A549 (cell line): ENCODE measurements at regions not wholly inside any gene's neighbourhood (a gene's known extent, or its start where the extent isn't known, plus 50 kb on each side); places are given as distances from the start of the nearest gene placed in this dataset.

ENCODE experiments used
- ATAC-seq, 2 experiments: fragments of 200-7000 bp in 1 of 2; fragments of >200 bp in 1 of 2; cut with Nextera tagmentation in 1 of 2; cut with Tn5 transposase in 1 of 2; 3 replicates each; pipeline versions ENCODE4 v1.8.0 to v1.9.1; 2018 to 2020; ENCODE audit warnings: mild to moderate bottlenecking in 1 of 2, moderate library complexity in 1 of 2
- CTCF ChIA-PET: fragments of 300-600 bp; sonication (Branson Sonifier 250); formaldehyde crosslinking; extraction: SDS; loops from one replicate; lab custom pipeline; 2021; ENCODE audit warnings: antibody characterized with exemption, inconsistent platforms; lab: Yijun Ruan, JAX
- POLR2A ChIA-PET: fragments of 350-600 bp; formaldehyde crosslinking; extraction: SDS; loops from one replicate; lab custom pipeline; 2021; ENCODE audit warnings: antibody characterized with exemption, inconsistent platforms; lab: Yijun Ruan, JAX
- DNase-seq, 2 experiments: peaks; one replicate each; pipeline versions ENCODE4 v3.0.0 to v3.0.0-alpha.2; 2011 to 2016; ENCODE audit warnings: low read depth in 1 of 2, low spot score in 1 of 2
- FAIRE-seq: peaks from 2 replicates; lab custom pipeline; 2011; peaks lifted over from hg19 to GRCh38; lab: Jason Lieb, UNC
- H3K27ac ChIP-seq, 2 experiments: fragments of >200 bp; sonication (Bioruptor Twin); formaldehyde crosslinking; 3 replicates each; pipeline ENCODE4 v1.5.1; 2016 to 2017
- H3K4me1 ChIP-seq: fragments of >200 bp; sonication (Bioruptor Twin); formaldehyde crosslinking; 3 replicates; pipeline ENCODE4 v1.6.1; 2016
- H3K4me2 ChIP-seq: fragments of >200 bp; sonication (Bioruptor Twin); formaldehyde crosslinking; 3 replicates; pipeline ENCODE4 v1.6.1; 2016
- H3K4me3 ChIP-seq: fragments of >200 bp; sonication (Bioruptor Twin); formaldehyde crosslinking; 3 replicates; pipeline ENCODE4 v1.5.1; 2016
- H3K9me3 ChIP-seq: fragments of >200 bp; sonication (Bioruptor Twin); formaldehyde crosslinking; 3 replicates; pipeline ENCODE4 v1.6.1; 2016
- BCL3 ChIP-seq: fragments of >200 bp; sonication (Bioruptor Twin); formaldehyde crosslinking; IDR thresholded peaks from 3 replicates; pipeline ENCODE4 v1.6.1; 2016
- BHLHE40 ChIP-seq: IDR thresholded peaks from 2 replicates; pipeline ENCODE4 v1.6.1; 2012; ENCODE audit warnings: low read depth, low read length, inconsistent platforms
- CBX8 ChIP-seq: fragments of 200-600 bp; sonication (generic); IDR thresholded peaks from 2 replicates; pipeline ENCODE4 v1.6.1; 2016
- CHD4 ChIP-seq: fragments of 200-600 bp; sonication (generic); IDR thresholded peaks from 2 replicates; pipeline ENCODE4 v1.6.1; 2016; ENCODE audit warnings: antibody characterized with exemption, mild to moderate bottlenecking, borderline replicate concordance
- EHF ChIP-seq: fragments of 250-450 bp; sonication (Bioruptor Pico); IDR thresholded peaks from 2 replicates; pipeline ENCODE4 v1.5.0; 2020; ENCODE audit warnings: mild to moderate bottlenecking
- FOSL2 ChIP-seq, 2 experiments: fragments of 450-650 bp in 1 of 2; fragments of >200 bp in 1 of 2; sonication (Bioruptor Twin) in 1 of 2; formaldehyde crosslinking; IDR thresholded peaks; 2 replicates each; pipeline versions ENCODE4 v1.5.0 to v1.6.1; 2016 to 2020; ENCODE audit warnings: mild to moderate bottlenecking in 1 of 2, moderate library complexity in 1 of 2
- HDAC2 ChIP-seq: fragments of 200-600 bp; sonication (generic); IDR thresholded peaks from 2 replicates; pipeline ENCODE4 v1.6.1; 2016
- HEYL ChIP-seq: fragments of 250-450 bp; sonication (Bioruptor Pico); IDR thresholded peaks from 2 replicates; pipeline ENCODE4 v1.8.0; 2021; ENCODE audit warnings: mild to moderate bottlenecking, moderate library complexity
- HOXA7 ChIP-seq: fragments of 250-450 bp; sonication (Bioruptor Pico); IDR thresholded peaks from 2 replicates; pipeline ENCODE4 v1.5.0; 2020; ENCODE audit warnings: mild to moderate bottlenecking, moderate library complexity
- HOXB5 ChIP-seq: fragments of 250-450 bp; sonication (Bioruptor Pico); IDR thresholded peaks from 2 replicates; pipeline ENCODE4 v1.5.0; 2020; ENCODE audit warnings: mild to moderate bottlenecking, moderate library complexity
- JUNB ChIP-seq: fragments of >200 bp; sonication (Bioruptor Twin); formaldehyde crosslinking; IDR thresholded peaks from 2 replicates; pipeline ENCODE4 v1.6.1; 2016
- KDM1A ChIP-seq: fragments of 200-600 bp; sonication (generic); IDR thresholded peaks from 2 replicates; pipeline ENCODE4 v1.6.1; 2016; ENCODE audit warnings: low read depth, mild to moderate bottlenecking
- KDM5A ChIP-seq: fragments of 200-600 bp; sonication (generic); IDR thresholded peaks from 2 replicates; pipeline ENCODE4 v1.6.1; 2016; ENCODE audit warnings: antibody characterized with exemption, mild to moderate bottlenecking
- NFE2L2 ChIP-seq: fragments of 150-350 bp; conservative IDR thresholded peaks from 2 replicates; pipeline ENCODE4 v1.6.1; 2014; ENCODE audit warnings: low read length
- NPAS2 ChIP-seq: fragments of 250-450 bp; sonication (Bioruptor Pico); IDR thresholded peaks from 2 replicates; pipeline ENCODE4 v1.8.0; 2022; ENCODE audit warnings: mild to moderate bottlenecking, moderate library complexity, borderline replicate concordance
- PHF8 ChIP-seq: fragments of 200-600 bp; sonication (generic); IDR thresholded peaks from 2 replicates; pipeline ENCODE4 v1.6.1; 2016; ENCODE audit warnings: low read depth, mild to moderate bottlenecking, antibody characterized with exemption, moderate library complexity, borderline replicate concordance
- POLR2A ChIP-seq: IDR thresholded peaks from 2 replicates; pipeline ENCODE4 v1.6.1; 2012; ENCODE audit warnings: mild to moderate bottlenecking, low read length
- POLR2AphosphoS2 ChIP-seq: conservative IDR thresholded peaks from 2 replicates; pipeline ENCODE4 v1.6.1; 2012; ENCODE audit warnings: low read length, improper control_type of control experiment, inconsistent platforms
- RAD21 ChIP-seq, 2 experiments: fragments of >200 bp in 1 of 2; sonication (Bioruptor Twin) in 1 of 2; formaldehyde crosslinking in 1 of 2; IDR thresholded peaks in 1 of 2; conservative IDR thresholded peaks in 1 of 2; 2 replicates in 1 of 2; 3 replicates in 1 of 2; pipeline ENCODE4 v1.6.1; 2012 to 2018; ENCODE audit warnings: inconsistent platforms in 1 of 2
- RARB ChIP-seq: fragments of 250-450 bp; sonication (Bioruptor Pico); IDR thresholded peaks from 2 replicates; pipeline ENCODE4 v1.8.0; 2021; ENCODE audit warnings: mild to moderate bottlenecking, moderate library complexity
- RCOR1 ChIP-seq: fragments of 150-350 bp; IDR thresholded peaks from 2 replicates; pipeline ENCODE4 v1.6.1; 2014; ENCODE audit warnings: antibody characterized with exemption, low read length, low read depth
- REST ChIP-seq: fragments of 200-600 bp; sonication (generic); IDR thresholded peaks from 2 replicates; pipeline ENCODE4 v1.6.1; 2016; ENCODE audit warnings: antibody characterized with exemption, mild to moderate bottlenecking, moderate library complexity
- RFX5 ChIP-seq: fragments of 450-650 bp; IDR thresholded peaks from 2 replicates; pipeline ENCODE4 v1.7.1; 2014; ENCODE audit warnings: antibody characterized with exemption, mild to moderate bottlenecking, moderate library complexity
- SMC3 ChIP-seq: fragments of >200 bp; sonication (Bioruptor Twin); formaldehyde crosslinking; IDR thresholded peaks from 3 replicates; pipeline ENCODE4 v1.6.1; 2018; ENCODE audit warnings: inconsistent platforms
- SREBF2 ChIP-seq: fragments of 450-650 bp; IDR thresholded peaks from 2 replicates; pipeline ENCODE4 v1.6.1; 2014; ENCODE audit warnings: mild to moderate bottlenecking, moderate library complexity
- TFCP2L1 ChIP-seq: fragments of 250-450 bp; sonication (Bioruptor Pico); IDR thresholded peaks from 2 replicates; pipeline ENCODE4 v1.5.0; 2021; ENCODE audit warnings: mild to moderate bottlenecking
- TP53 ChIP-seq: fragments of 250-450 bp; sonication (Bioruptor Pico); IDR thresholded peaks from 2 replicates; pipeline ENCODE4 v1.5.0; 2021; ENCODE audit warnings: mild to moderate bottlenecking, moderate library complexity
- USF2 ChIP-seq: fragments of 450-650 bp; IDR thresholded peaks from 2 replicates; pipeline ENCODE4 v1.6.1; 2014; ENCODE audit warnings: antibody characterized with exemption
- ZFP36 ChIP-seq: fragments of 450-650 bp; IDR thresholded peaks from 2 replicates; pipeline ENCODE4 v1.6.1; 2014; ENCODE audit warnings: borderline replicate concordance; ENCODE audit not compliant: partially characterized antibody
- ZSCAN20 ChIP-seq: fragments of 250-450 bp; sonication (Bioruptor Pico); IDR thresholded peaks from 2 replicates; pipeline ENCODE4 v1.8.0; 2022; ENCODE audit warnings: mild to moderate bottlenecking, moderate library complexity
- WGBS: methylation state at CpG from one replicate; pipeline ENCODE4 v1.1.6; 2017; ENCODE audit errors: missing lambda C conversion rate; 5-methylcytosine and 5-hydroxymethylcytosine counted together

- TF ChIP-seq KDM5A (no peak), SMC3 (no peak), KDM1A (no peak), USF2 (no peak), EHF (CRISPR knock-in tag) (no peak), TP53 (CRISPR knock-in tag) (no peak), HEYL (no peak), NFE2L2 (no peak), TFCP2L1 (CRISPR knock-in tag) (no peak), HOXA7 (CRISPR knock-in tag) (no peak)
Measured at GRCh38 chr2:128986026-128986715, 667.5 kb upstream of the HS6ST1 start (continued).

GRCh38 chr2:128986867-128987268 is 668.2 kb upstream of the HS6ST1 start:
- no peaks in the 10 kb centered on the region for H3K9me3 ChIP-seq
- no peak overlapping the region for H3K4me2 ChIP-seq
- POLR2A ChIA-PET = no interaction called here
- H3K4me3 ChIP-seq = no peak overlapping the region
- 0% methylated on average over 6 of the region's 9 CpGs for WGBS
- CTCF ChIA-PET = no interaction called here
- no peak for FAIRE-seq
- no peak overlapping the region for H3K27ac ChIP-seq
- no peak for ATAC-seq
- H3K4me1 ChIP-seq = no peaks in the 10 kb centered on the region
- DNase-seq = no peak
- TF ChIP-seq RARB (CRISPR knock-in tag) (no peak), ZSCAN20 (no peak), HOXB5 (CRISPR knock-in tag) (no peak), POLR2A (no peak), FOSL2 (IDR thresholded peaks at IDR 0.05) (no peak), FOSL2 (CRISPR knock-in tag; IDR thresholded peaks at IDR 0.05) (no peak), HOXA7 (CRISPR knock-in tag) (no peak), BHLHE40 (no peak), REST (no peak), CHD4 (no peak), POLR2AphosphoS2 (no peak), RFX5 (no peak)

GRCh38 chr2:128988326-128988725 is 669.7 kb upstream of the HS6ST1 start:
- WGBS = 33% methylated on average over 3 of the region's 3 CpGs
- no peak for FAIRE-seq

More at GRCh38 chr2:128988326-128988725, 669.7 kb upstream of the HS6ST1 start:
- Histone ChIP-seq H3K4me3 (no peak overlapping the region), H3K27ac (no peak overlapping the region), H3K4me1 (no peaks in the 10 kb centered on the region), H3K4me2 (no peak overlapping the region)
- ATAC-seq = no peak
- CTCF ChIA-PET = no interaction called here
- DNase-seq = no peak
- POLR2A ChIA-PET = no interaction called here
- no peak for TF ChIP-seq POLR2A
- no peak for TF ChIP-seq JUNB
- TF ChIP-seq ZFP36 = no peak
- TF ChIP-seq RCOR1 = no peak
- TF ChIP-seq PHF8 = no peak
- no peak for TF ChIP-seq HDAC2
- TF ChIP-seq HOXB5 (CRISPR knock-in tag) = no peak
- TF ChIP-seq BCL3 = no peak
- no peak for TF ChIP-seq SREBF2
- no peak for TF ChIP-seq USF2
- no peak for TF ChIP-seq NPAS2 (CRISPR knock-in tag)
- TF ChIP-seq RAD21 (conservative IDR thresholded peaks at IDR 0.05 in 1 of 2, IDR thresholded peaks at IDR 0.05 in 1 of 2) = no peak
- TF ChIP-seq CBX8 = no peak
- TF ChIP-seq, all 56 proteins: peak for 0
- no peaks in the 10 kb centered on the region for H3K9me3 ChIP-seq
